Activated CD4-positive, alpha-beta T cell treated with anti-CD3 and anti-CD28 coated beads, Interleukin-2, amount 10 ng/mL, durations not matched to agents 24 days and 14 days (primary cell): ENCODE measurements at regions not wholly inside any gene's neighbourhood (a gene's known extent, or its start where the extent isn't known, plus 50 kb on each side); places are given as distances from the start of the nearest gene placed in this dataset.

Source experiments
- DNase-seq: peaks from one replicate; pipeline ENCODE4 v3.0.0; 2022
- H3K27ac Mint-ChIP-seq: one replicate; pipeline ENCODE4 v1.8.0; 2022; ENCODE audit warnings: mild to moderate bottlenecking, mixed read lengths
- H3K27me3 Mint-ChIP-seq: one replicate; pipeline ENCODE4 v1.8.0; 2022; ENCODE audit warnings: mixed read lengths
- H3K36me3 Mint-ChIP-seq: one replicate; pipeline ENCODE4 v1.8.0; 2022; ENCODE audit warnings: low read depth, mild to moderate bottlenecking, mixed read lengths
- H3K4me1 Mint-ChIP-seq: one replicate; pipeline ENCODE4 v1.8.0; 2021; ENCODE audit warnings: mixed read lengths
- H3K4me3 Mint-ChIP-seq: one replicate; pipeline ENCODE4 v1.8.0; 2022; ENCODE audit warnings: mild to moderate bottlenecking, moderate library complexity, mixed read lengths
- H3K9me3 Mint-ChIP-seq: one replicate; pipeline ENCODE4 v1.8.0; 2021; ENCODE audit warnings: mixed read lengths
- intact Hi-C: fragments of 100-400 bp; cut with micrococcal nuclease; formaldehyde crosslinking; loops from one replicate; pipeline ENCODE4 v1.15.1; 2023

- peaks cover 1% of the 10 kb centered on the region for H3K27me3 Mint-ChIP-seq
- no peak overlapping the region for H3K4me3 Mint-ChIP-seq
- H3K9me3 Mint-ChIP-seq, result peaks cover 18% of the 10 kb centered on the region
- H3K27ac Mint-ChIP-seq, result no peak overlapping the region
- H3K4me1 Mint-ChIP-seq, result no peaks in the 10 kb centered on the region
- peaks cover 3% of the 10 kb centered on the region for H3K36me3 Mint-ChIP-seq
- intact Hi-C loops, result no loop called here
- DNase-seq, result no peak
Measured at GRCh38 chr3:59620325-59620724, 570.5 kb upstream of the CFAP20DC start.

GRCh38 chr3:59612444-59612715, 562.6 kb upstream of the CFAP20DC start:
- intact Hi-C loops, result no loop called here
- Mint-ChIP-seq H3K4me1 (no peaks in the 10 kb centered on the region), H3K27ac (no peak overlapping the region), H3K36me3 (no peaks in the 10 kb centered on the region), H3K9me3 (peaks cover 14% of the 10 kb centered on the region), H3K27me3 (peaks cover 1% of the 10 kb centered on the region), H3K4me3 (no peak overlapping the region)
- no peak for DNase-seq

- H3K9me3 Mint-ChIP-seq, result peaks cover 14% of the 10 kb centered on the region
Measured at GRCh38 chr3:59611649-59612443, 562.0 kb upstream of the CFAP20DC start.

GRCh38 chr3:59609657-59610348, 560.0 kb upstream of the CFAP20DC start:
- no peaks in the 10 kb centered on the region for H3K36me3 Mint-ChIP-seq
- H3K4me3 Mint-ChIP-seq, result no peak overlapping the region
- DNase-seq, result no peak
- intact Hi-C loops, result no loop called here
- H3K27me3 Mint-ChIP-seq, result peaks cover 1% of the 10 kb centered on the region
- no peak overlapping the region for H3K27ac Mint-ChIP-seq
- peaks cover 6% of the 10 kb centered on the region for H3K9me3 Mint-ChIP-seq
- no peaks in the 10 kb centered on the region for H3K4me1 Mint-ChIP-seq

More at GRCh38 chr3:59611649-59612443, 562.0 kb upstream of the CFAP20DC start:
- H3K4me1 Mint-ChIP-seq, result no peaks in the 10 kb centered on the region
- intact Hi-C loops, result no loop called here
- no peak for DNase-seq
- H3K27me3 Mint-ChIP-seq, result peaks cover 1% of the 10 kb centered on the region
- H3K36me3 Mint-ChIP-seq, result no peaks in the 10 kb centered on the region
- no peak overlapping the region for H3K27ac Mint-ChIP-seq
- H3K4me3 Mint-ChIP-seq, result no peak overlapping the region

- H3K9me3 Mint-ChIP-seq, result peaks cover 6% of the 10 kb centered on the region
- no peak overlapping the region for H3K4me3 Mint-ChIP-seq
Measured at GRCh38 chr3:59608356-59608755, 558.5 kb upstream of the CFAP20DC start.

GRCh38 chr3:59607656-59608055, 557.8 kb upstream of the CFAP20DC start:
- Mint-ChIP-seq H3K9me3 (peaks cover 6% of the 10 kb centered on the region), H3K27ac (no peak overlapping the region), H3K4me3 (no peak overlapping the region), H3K36me3 (no peaks in the 10 kb centered on the region), H3K27me3 (peaks cover 1% of the 10 kb centered on the region), H3K4me1 (no peaks in the 10 kb centered on the region)
- no peak for DNase-seq
- intact Hi-C loops, result no loop called here

More at GRCh38 chr3:59608356-59608755, 558.5 kb upstream of the CFAP20DC start:
- DNase-seq, result no peak
- Mint-ChIP-seq H3K27ac (no peak overlapping the region), H3K4me1 (no peaks in the 10 kb centered on the region), H3K27me3 (peaks cover 1% of the 10 kb centered on the region), H3K36me3 (no peaks in the 10 kb centered on the region)
- intact Hi-C loops, result no loop called here

GRCh38 chr3:59606638-59607266, 556.9 kb upstream of the CFAP20DC start:
- Mint-ChIP-seq H3K4me3 (no peak overlapping the region), H3K27ac (no peak overlapping the region), H3K27me3 (peaks cover 4% of the 10 kb centered on the region), H3K36me3 (no peaks in the 10 kb centered on the region), H3K4me1 (no peaks in the 10 kb centered on the region), H3K9me3 (peaks cover 9% of the 10 kb centered on the region)
- intact Hi-C loops, result no loop called here
- DNase-seq, result no peak

- no peaks in the 10 kb centered on the region for H3K4me1 Mint-ChIP-seq
Measured at GRCh38 chr3:59605944-59606534, 556.2 kb upstream of the CFAP20DC start.

GRCh38 chr3:59605318-59605717, 555.5 kb upstream of the CFAP20DC start:
- Mint-ChIP-seq H3K36me3 (no peaks in the 10 kb centered on the region), H3K27me3 (peaks cover 3% of the 10 kb centered on the region), H3K4me1 (no peaks in the 10 kb centered on the region), H3K27ac (no peak overlapping the region), H3K9me3 (peaks cover 9% of the 10 kb centered on the region), H3K4me3 (no peak overlapping the region)
- intact Hi-C loops, result no loop called here
- no peak for DNase-seq

More at GRCh38 chr3:59605944-59606534, 556.2 kb upstream of the CFAP20DC start:
- no peak for DNase-seq
- Mint-ChIP-seq H3K27ac (no peak overlapping the region), H3K4me3 (no peak overlapping the region), H3K27me3 (peaks cover 3% of the 10 kb centered on the region), H3K9me3 (peaks cover 8% of the 10 kb centered on the region), H3K36me3 (no peaks in the 10 kb centered on the region)
- intact Hi-C loops, result no loop called here

GRCh38 chr3:59601486-59601885, 551.7 kb upstream of the CFAP20DC start:
- Mint-ChIP-seq H3K4me1 (no peaks in the 10 kb centered on the region), H3K4me3 (no peak overlapping the region), H3K27ac (no peak overlapping the region), H3K27me3 (peaks cover 3% of the 10 kb centered on the region), H3K36me3 (no peaks in the 10 kb centered on the region), H3K9me3 (peaks cover 14% of the 10 kb centered on the region)
- intact Hi-C loops, result no loop called here
- DNase-seq, result no peak

GRCh38 chr3:59600631-59601030, 550.8 kb upstream of the CFAP20DC start:
- H3K4me3 Mint-ChIP-seq, result no peak overlapping the region
- intact Hi-C loops, result no loop called here
- no peak for DNase-seq
- H3K4me1 Mint-ChIP-seq, result no peaks in the 10 kb centered on the region
- no peaks in the 10 kb centered on the region for H3K36me3 Mint-ChIP-seq
- H3K27me3 Mint-ChIP-seq, result peaks cover 3% of the 10 kb centered on the region
- H3K9me3 Mint-ChIP-seq, result peaks cover 16% of the 10 kb centered on the region
- H3K27ac Mint-ChIP-seq, result no peak overlapping the region

- no peaks in the 10 kb centered on the region for H3K4me1 Mint-ChIP-seq
- H3K9me3 Mint-ChIP-seq, result peaks cover 21% of the 10 kb centered on the region
- H3K4me3 Mint-ChIP-seq, result no peak overlapping the region
- no peak overlapping the region for H3K27ac Mint-ChIP-seq
- intact Hi-C loops, result no loop called here
- H3K36me3 Mint-ChIP-seq, result no peaks in the 10 kb centered on the region
- peaks cover 9% of the 10 kb centered on the region for H3K27me3 Mint-ChIP-seq
- DNase-seq, result no peak
Measured at GRCh38 chr3:59596741-59597140, 546.9 kb upstream of the CFAP20DC start.

GRCh38 chr3:59595830-59596229, 546.0 kb upstream of the CFAP20DC start:
- Mint-ChIP-seq H3K36me3 (no peaks in the 10 kb centered on the region), H3K4me3 (no peak overlapping the region), H3K4me1 (no peaks in the 10 kb centered on the region), H3K27me3 (peaks cover 9% of the 10 kb centered on the region), H3K27ac (no peak overlapping the region), H3K9me3 (peaks cover 15% of the 10 kb centered on the region)
- intact Hi-C loops, result no loop called here
- no peak for DNase-seq

- Mint-ChIP-seq H3K4me1 (no peaks in the 10 kb centered on the region), H3K27ac (no peak overlapping the region), H3K9me3 (peaks cover 12% of the 10 kb centered on the region), H3K4me3 (no peak overlapping the region), H3K36me3 (no peaks in the 10 kb centered on the region), H3K27me3 (peaks cover 9% of the 10 kb centered on the region)
- intact Hi-C loops, result no loop called here
- no peak for DNase-seq
Measured at GRCh38 chr3:59593380-59593779, 543.6 kb upstream of the CFAP20DC start.
